ENCODE measurements at regions not wholly inside any gene's neighbourhood (a gene's known extent, or its start where the extent isn't known, plus 50 kb on each side); places are given as distances from the start of the nearest gene placed in this dataset.
"Not testable (repeated sequence)": the region's sequence is repeated elsewhere in the genome, so short reads cannot be mapped to it uniquely, and the experiment has no call there.

DNA sequence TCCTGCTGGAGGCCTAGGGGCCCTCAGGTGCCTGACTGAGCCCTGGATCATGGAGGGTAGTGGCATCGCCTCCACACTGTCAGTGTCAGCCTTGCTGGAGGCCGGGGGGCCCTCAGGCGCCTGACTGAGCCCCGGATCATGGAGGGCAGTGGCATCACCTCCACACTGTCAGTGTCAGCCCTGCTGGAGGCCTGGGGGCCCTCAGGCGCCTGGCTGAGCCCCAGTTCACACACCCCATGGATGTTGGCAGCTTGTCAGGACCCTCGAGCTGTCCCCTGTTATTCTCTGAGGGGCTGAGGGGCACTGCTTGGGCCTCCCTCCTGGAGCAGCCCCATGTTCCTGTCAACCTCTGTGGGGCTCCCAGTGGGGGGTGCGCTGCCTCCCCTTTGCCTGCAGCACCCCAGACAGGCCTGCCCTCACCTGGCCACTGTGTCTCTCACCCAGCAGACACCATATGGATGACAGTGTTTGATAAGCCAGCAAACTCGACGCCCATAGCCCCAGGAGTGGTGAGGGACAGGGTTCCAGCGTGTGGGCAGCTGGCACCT, 197.6 kb downstream of the LIPI start:
- Histone ChIP-seq H3K4me1 (ENCODE audit: control insufficient read depth in 1 of 2, low read depth in 2 of 2) (no peaks in the 10 kb centered on the region), H3K27me3 (replicated peaks; ENCODE audit: insufficient read depth) (no peaks in the 10 kb centered on the region), H3K36me3 (no peaks in the 10 kb centered on the region), H3K9me3 (no peaks in the 10 kb centered on the region), H3K4me3 (no peak overlapping the region), H3K27ac (no peak overlapping the region)
- no peak for DNase-seq (ENCODE audit: low spot score)
- no peak for ATAC-seq (ENCODE audit: insufficient number of reproducible peaks, low FRiP score, low read depth)
- TF ChIP-seq, protein P1, sequence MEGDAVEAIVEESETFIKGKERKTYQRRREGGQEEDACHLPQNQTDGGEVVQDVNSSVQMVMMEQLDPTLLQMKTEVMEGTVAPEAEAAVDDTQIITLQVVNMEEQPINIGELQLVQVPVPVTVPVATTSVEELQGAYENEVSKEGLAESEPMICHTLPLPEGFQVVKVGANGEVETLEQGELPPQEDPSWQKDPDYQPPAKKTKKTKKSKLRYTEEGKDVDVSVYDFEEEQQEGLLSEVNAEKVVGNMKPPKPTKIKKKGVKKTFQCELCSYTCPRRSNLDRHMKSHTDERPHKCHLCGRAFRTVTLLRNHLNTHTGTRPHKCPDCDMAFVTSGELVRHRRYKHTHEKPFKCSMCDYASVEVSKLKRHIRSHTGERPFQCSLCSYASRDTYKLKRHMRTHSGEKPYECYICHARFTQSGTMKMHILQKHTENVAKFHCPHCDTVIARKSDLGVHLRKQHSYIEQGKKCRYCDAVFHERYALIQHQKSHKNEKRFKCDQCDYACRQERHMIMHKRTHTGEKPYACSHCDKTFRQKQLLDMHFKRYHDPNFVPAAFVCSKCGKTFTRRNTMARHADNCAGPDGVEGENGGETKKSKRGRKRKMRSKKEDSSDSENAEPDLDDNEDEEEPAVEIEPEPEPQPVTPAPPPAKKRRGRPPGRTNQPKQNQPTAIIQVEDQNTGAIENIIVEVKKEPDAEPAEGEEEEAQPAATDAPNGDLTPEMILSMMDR (IDR thresholded peaks at IDR 0.05) = no peak

DNA sequence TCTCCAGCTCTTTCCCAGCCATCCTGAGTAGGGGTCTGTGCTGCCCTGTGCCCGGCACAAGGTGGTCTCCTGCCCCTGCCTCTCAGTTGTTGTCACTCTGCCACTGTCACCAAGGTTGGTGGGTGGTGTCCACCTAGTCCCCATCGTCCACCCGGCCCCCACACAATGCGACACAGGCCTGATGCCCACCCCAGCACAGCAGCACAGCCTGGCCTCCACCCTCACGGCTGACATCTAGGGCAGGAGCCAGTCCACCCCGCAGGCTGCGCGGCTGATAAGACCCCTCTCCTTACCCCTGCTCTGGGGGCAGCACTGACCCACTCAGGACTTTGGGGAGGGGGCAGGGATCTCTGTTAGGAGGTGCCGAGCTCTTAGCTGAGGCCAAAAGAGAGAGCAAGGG, 198.3 kb downstream of the LIPI start:
- Histone ChIP-seq H3K27ac (no peak overlapping the region), H3K9me3 (no peaks in the 10 kb centered on the region), H3K4me3 (no peak overlapping the region), H3K27me3 (replicated peaks; ENCODE audit: insufficient read depth) (no peaks in the 10 kb centered on the region), H3K4me1 (ENCODE audit: control insufficient read depth in 1 of 2, low read depth in 2 of 2) (no peaks in the 10 kb centered on the region), H3K36me3 (no peaks in the 10 kb centered on the region)
- ATAC-seq (ENCODE audit: insufficient number of reproducible peaks, low FRiP score, low read depth) = no peak
- DNase-seq (ENCODE audit: low spot score) = no peak
- TF ChIP-seq, protein P1 (IDR thresholded peaks at IDR 0.05) = no peak

DNA sequence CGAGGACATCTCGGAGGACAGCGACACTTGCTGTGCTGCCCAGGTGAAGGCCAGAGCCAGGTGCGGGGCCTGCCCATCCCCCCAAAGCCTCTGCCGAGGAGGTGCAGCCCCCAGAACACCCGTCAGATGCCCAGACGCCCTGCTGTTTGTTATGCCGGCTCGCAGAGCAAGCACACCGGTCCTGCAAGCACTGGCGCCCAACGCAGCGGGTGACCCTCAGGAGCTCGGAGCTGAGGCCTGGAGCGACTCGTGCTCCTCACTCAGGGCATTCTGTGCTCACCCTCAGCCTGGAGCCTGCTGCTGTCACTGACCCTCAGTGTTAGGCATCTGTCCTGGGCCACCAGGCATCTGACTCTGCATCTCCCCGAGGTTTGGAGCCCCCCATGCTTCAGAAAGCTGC, 199.0 kb downstream of the LIPI start:
- DNase-seq (ENCODE audit: low spot score); H3K9me3 ChIP-seq; H3K36me3 ChIP-seq; H3K27ac ChIP-seq; H3K27me3 ChIP-seq (replicated peaks; ENCODE audit: insufficient read depth); H3K4me3 ChIP-seq; ATAC-seq (ENCODE audit: insufficient number of reproducible peaks, low FRiP score, low read depth); H3K4me1 ChIP-seq (ENCODE audit: control insufficient read depth in 1 of 2, low read depth in 2 of 2): not testable (repeated sequence)

DNA sequence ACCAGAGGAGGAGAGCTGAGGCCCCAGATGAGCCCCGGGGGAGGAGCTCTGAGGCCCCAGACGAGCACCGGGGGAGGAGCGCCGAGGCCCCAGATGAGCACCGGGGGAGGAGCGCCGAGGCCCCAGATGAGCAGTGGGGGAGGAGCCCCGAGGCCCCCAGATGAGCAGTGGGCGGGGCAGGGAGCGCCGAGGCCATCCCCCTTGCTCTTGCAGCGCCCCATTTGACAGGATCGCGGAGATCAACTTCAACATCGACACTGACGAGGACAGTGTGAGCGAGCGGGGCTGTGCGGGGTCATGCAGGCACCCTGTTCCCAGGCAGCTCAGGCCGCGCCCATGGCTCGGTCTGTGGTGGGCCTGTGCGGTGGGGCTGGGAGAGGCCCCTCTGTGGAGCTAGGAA, 199.6 kb downstream of the LIPI start:
- DNase-seq (ENCODE audit: low spot score); H3K36me3 ChIP-seq; ATAC-seq (ENCODE audit: insufficient number of reproducible peaks, low FRiP score, low read depth); H3K4me1 ChIP-seq (ENCODE audit: control insufficient read depth in 1 of 2, low read depth in 2 of 2); H3K9me3 ChIP-seq; H3K4me3 ChIP-seq; H3K27ac ChIP-seq; H3K27me3 ChIP-seq (replicated peaks; ENCODE audit: insufficient read depth): not testable (repeated sequence)

DNA sequence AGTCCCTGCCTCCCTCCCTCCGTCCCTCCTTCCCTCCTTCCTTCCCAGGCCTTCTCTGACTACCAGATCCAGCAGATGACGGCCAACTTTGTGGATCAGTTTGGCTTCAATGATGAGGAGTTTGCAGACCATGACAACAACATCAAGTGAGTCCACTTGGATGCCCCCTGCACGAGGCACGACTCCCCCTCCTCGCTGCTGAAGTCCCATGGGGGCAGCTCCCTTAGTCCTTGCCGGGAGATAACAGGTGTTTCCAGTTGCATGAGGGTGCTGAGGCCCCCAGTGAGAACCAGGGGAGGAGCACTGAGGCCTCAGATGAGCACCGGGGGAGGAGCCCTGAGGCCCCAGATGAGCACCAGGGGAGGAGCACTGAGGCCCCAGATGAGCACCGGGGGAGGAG, 200.0 kb downstream of the LIPI start:
- no peaks in the 10 kb centered on the region for H3K4me1 ChIP-seq (ENCODE audit: control insufficient read depth in 1 of 2, low read depth in 2 of 2)
- no peaks in the 10 kb centered on the region for H3K9me3 ChIP-seq
- DNase-seq (ENCODE audit: low spot score) (no peak), ATAC-seq (ENCODE audit: insufficient number of reproducible peaks, low FRiP score, low read depth) (no peak)
- H3K27ac ChIP-seq = no peak overlapping the region
- no peaks in the 10 kb centered on the region for H3K36me3 ChIP-seq
- TF ChIP-seq, protein P1 (IDR thresholded peaks at IDR 0.05) = no peak
- H3K27me3 ChIP-seq (replicated peaks; ENCODE audit: insufficient read depth) = no peaks in the 10 kb centered on the region
- H3K4me3 ChIP-seq = no peak overlapping the region

DNA sequence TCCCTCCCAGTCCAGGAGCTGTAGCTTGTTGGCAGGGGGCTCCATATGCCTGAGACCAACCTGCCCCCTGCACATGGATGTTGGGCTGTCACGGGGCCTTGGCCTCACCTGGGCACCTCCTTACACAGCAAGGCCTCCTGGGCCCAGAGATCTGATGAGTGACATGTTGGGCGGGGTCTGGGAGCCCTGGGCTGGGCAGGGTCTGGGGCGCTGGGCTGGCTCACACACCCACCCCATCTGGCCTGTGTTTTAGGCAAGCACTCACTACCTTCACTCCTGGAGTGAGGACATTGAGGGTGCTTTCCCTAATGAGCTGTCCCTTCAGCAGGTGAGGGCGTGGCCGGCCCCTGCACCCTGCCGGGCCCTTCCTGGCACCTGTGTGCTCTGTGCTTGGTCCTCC, 200.8 kb downstream of the LIPI start:
- H3K9me3 ChIP-seq; H3K4me3 ChIP-seq; ATAC-seq (ENCODE audit: insufficient number of reproducible peaks, low FRiP score, low read depth); DNase-seq (ENCODE audit: low spot score); H3K36me3 ChIP-seq; H3K27ac ChIP-seq; H3K4me1 ChIP-seq (ENCODE audit: control insufficient read depth in 1 of 2, low read depth in 2 of 2); H3K27me3 ChIP-seq (replicated peaks; ENCODE audit: insufficient read depth): not testable (repeated sequence)

DNA sequence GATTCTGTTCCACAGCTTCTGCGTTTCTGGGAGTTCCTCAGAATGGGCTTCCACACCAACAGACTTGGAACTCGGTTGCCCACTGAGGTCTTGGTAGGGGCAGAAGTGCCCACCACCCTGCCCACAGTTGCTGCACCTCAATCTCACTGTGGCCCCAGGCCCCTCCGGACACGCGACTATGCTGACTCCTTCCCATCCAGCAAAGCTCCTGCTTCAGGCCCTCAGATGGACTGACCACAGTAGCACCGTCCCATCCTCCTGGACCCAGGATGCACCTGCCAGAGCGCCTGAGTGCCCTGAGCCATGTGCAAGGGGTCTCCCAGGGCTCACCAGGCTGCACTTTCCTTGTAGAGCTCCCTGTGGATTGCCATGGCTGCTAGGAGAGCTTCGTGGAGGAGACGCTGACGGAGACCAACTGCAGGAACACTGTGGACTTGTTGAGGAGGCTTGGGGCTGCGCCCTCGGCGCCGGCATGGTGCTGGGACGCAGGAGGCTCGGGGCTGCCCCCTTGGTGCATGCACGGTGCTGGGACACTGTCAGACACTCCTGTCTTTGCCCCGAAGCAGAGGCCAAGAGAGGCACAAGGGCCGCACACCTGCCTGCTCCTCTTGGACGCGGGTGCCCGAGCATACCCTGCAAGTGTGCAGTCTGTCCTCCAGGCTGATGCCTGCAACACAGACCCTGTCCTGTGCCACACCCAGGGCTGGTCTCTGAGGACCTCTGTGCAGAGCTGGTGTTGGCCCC, 201.3 kb downstream of the LIPI start:
- not testable (repeated sequence) for H3K36me3 ChIP-seq; H3K9me3 ChIP-seq; H3K4me1 ChIP-seq (ENCODE audit: control insufficient read depth in 1 of 2, low read depth in 2 of 2); DNase-seq (ENCODE audit: low spot score); H3K4me3 ChIP-seq; ATAC-seq (ENCODE audit: insufficient number of reproducible peaks, low FRiP score, low read depth); H3K27ac ChIP-seq; H3K27me3 ChIP-seq (replicated peaks; ENCODE audit: insufficient read depth)

DNA sequence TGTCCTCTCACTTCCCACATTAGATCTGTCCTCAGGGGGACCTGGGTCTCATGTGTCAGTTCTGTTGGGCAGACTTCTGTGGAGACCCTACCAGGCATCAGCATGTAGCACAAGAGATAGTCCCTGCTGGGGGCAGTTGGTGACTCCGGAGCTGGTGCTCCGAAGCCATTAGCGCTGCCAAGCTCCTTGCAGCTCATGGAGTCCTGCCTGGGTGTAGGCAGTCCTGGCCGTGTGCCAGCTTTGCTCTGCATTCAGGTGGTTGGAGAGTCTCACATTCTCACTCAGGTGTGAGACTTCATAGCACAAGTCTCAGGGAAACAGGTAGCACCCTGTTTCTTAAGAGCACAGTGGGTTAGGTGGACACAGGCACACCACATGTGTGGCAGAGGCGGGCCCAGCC, 202.3 kb downstream of the LIPI start:
- H3K9me3 ChIP-seq; H3K27ac ChIP-seq; H3K36me3 ChIP-seq; ATAC-seq (ENCODE audit: insufficient number of reproducible peaks, low FRiP score, low read depth); H3K27me3 ChIP-seq (replicated peaks; ENCODE audit: insufficient read depth); DNase-seq (ENCODE audit: low spot score); H3K4me1 ChIP-seq (ENCODE audit: control insufficient read depth in 1 of 2, low read depth in 2 of 2); H3K4me3 ChIP-seq: not testable (repeated sequence)

DNA sequence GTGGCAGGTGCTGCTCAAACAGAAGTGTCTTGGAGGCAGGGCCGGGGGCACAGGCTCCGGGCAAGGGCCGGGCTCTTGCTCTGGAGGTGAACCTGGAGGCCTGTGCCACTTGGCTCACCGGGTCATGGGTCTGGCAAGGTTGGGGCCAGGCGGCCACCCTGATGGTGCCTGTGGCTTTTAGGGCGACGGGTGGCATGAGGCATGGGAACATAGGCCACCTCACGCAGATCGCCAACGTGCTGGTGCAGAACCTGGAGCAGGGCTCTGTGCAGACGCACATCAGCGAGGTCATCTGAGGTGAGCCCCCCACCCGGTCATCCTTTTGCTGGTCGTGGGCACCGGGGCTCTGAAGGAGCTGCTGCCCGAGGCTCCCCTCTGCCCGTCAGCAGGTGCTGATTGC, 202.7 kb downstream of the LIPI start:
- not testable (repeated sequence) for H3K27me3 ChIP-seq (replicated peaks; ENCODE audit: insufficient read depth)

DNA sequence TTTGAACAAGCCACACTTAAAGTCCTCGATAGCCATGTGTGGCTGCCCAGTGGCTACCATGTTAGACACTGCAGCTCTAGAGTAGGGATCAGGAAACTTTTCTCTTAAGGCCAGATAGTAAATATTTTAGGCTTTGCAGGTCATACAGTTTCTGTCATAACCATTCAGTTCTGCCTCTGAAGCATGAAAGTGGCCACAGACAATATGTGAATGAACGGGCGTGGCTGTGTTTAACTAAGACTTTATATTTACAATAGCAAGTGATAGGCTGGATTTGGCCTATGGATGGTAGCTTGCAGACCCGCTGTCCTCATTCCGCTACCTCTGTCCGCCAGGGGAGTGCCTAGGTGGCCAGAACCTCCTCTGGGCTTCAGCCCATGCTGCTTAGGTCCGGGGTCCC, 204.6 kb downstream of the LIPI start:
- H3K4me3 ChIP-seq; ATAC-seq (ENCODE audit: insufficient number of reproducible peaks, low FRiP score, low read depth); H3K4me1 ChIP-seq (ENCODE audit: control insufficient read depth in 1 of 2, low read depth in 2 of 2); H3K27me3 ChIP-seq (replicated peaks; ENCODE audit: insufficient read depth); H3K27ac ChIP-seq; H3K36me3 ChIP-seq; H3K9me3 ChIP-seq; DNase-seq (ENCODE audit: low spot score): not testable (repeated sequence)

More for the DNA sequence above, 202.7 kb downstream of the LIPI start:
- not testable (repeated sequence) for H3K4me3 ChIP-seq; H3K27ac ChIP-seq; H3K9me3 ChIP-seq; H3K4me1 ChIP-seq (ENCODE audit: control insufficient read depth in 1 of 2, low read depth in 2 of 2); DNase-seq (ENCODE audit: low spot score); ATAC-seq (ENCODE audit: insufficient number of reproducible peaks, low FRiP score, low read depth); H3K36me3 ChIP-seq
